H1 (cell line): ENCODE measurements at regions not wholly inside any gene's neighbourhood (a gene's known extent, or its start where the extent isn't known, plus 50 kb on each side); places are given as distances from the start of the nearest gene placed in this dataset.
A peak's percentile ranks its signal among the peaks of the same experiment; 100 is the strongest.

Experiments
- CTCF ChIA-PET: fragments of 300-600 bp; sonication (Branson Sonifier 250); formaldehyde crosslinking; loops from one replicate; lab custom pipeline; 2021; ENCODE audit not compliant: partially characterized antibody; lab: Charles Lee
- POLR2A ChIA-PET: fragments of 300-600 bp; sonication (Branson Sonifier 250); formaldehyde crosslinking; loops from one replicate; lab custom pipeline; 2021; ENCODE audit warnings: inconsistent platforms; ENCODE audit not compliant: partially characterized antibody; lab: Charles Lee
- DNase-seq, 2 experiments: peaks; one replicate each; pipeline versions ENCODE4 v3.0.0 to v3.0.0-alpha.2; 2010 to 2022; ENCODE audit warnings: low spot score in 2 of 2, low read depth in 1 of 2, mixed read lengths in 1 of 2
- FAIRE-seq: peaks from 2 replicates; lab custom pipeline; 2011; peaks lifted over from hg19 to GRCh38; lab: Jason Lieb, UNC
- H2AFZ ChIP-seq: 2 replicates; pipeline ENCODE4 v1.8.1; 2012; ENCODE audit warnings: low read length, inconsistent platforms
- H2AK5ac ChIP-seq: 2 replicates; pipeline ENCODE4 v1.6.1; 2013; ENCODE audit warnings: low read depth, low read length
- H2BK120ac ChIP-seq: replicated peaks from 2 replicates; pipeline ENCODE3; 2013; ENCODE audit warnings: low read depth, low read length, inconsistent platforms
- H2BK12ac ChIP-seq: 2 replicates; pipeline ENCODE4 v1.6.1; 2013; ENCODE audit warnings: low read depth, low read length
- H2BK15ac ChIP-seq: 2 replicates; pipeline ENCODE4 v1.6.1; 2013; ENCODE audit warnings: low read length
- H2BK20ac ChIP-seq: 2 replicates; pipeline ENCODE4 v1.6.1; 2013; ENCODE audit warnings: low read length
- H2BK5ac ChIP-seq: 2 replicates; pipeline ENCODE4 v1.6.1; 2013; ENCODE audit warnings: low read depth, low read length
- H3K14ac ChIP-seq: 2 replicates; pipeline ENCODE4 v1.6.1; 2013; ENCODE audit warnings: inconsistent platforms; ENCODE audit not compliant: insufficient read length
- H3K18ac ChIP-seq: 2 replicates; pipeline ENCODE4 v1.6.1; 2013; ENCODE audit warnings: low read length; ENCODE audit errors: extremely low read depth
- H3K23ac ChIP-seq: 2 replicates; pipeline ENCODE4 v1.6.1; 2013; ENCODE audit warnings: inconsistent platforms; ENCODE audit not compliant: insufficient read length
- H3K23me2 ChIP-seq: 2 replicates; pipeline ENCODE4 v1.6.1; 2013; ENCODE audit warnings: low read depth, low read length
- H3K27ac ChIP-seq: 2 replicates; pipeline ENCODE4 v1.6.1; 2011; ENCODE audit warnings: low read depth, low read length, inconsistent platforms
- H3K27me3 ChIP-seq, 4 experiments: replicated peaks in 1 of 4; 1 replicate in 1 of 4; 2 replicates in 3 of 4; pipeline versions ENCODE4 v1.6.1 to v1.8.1; 2011 to 2013; ENCODE audit warnings: low read length in 3 of 4, mild to moderate bottlenecking in 3 of 4, inconsistent platforms in 2 of 4, mixed read lengths in 2 of 4, moderate library complexity in 1 of 4; ENCODE audit not compliant: control insufficient read depth in 3 of 4, insufficient read depth in 3 of 4; ENCODE audit errors: extremely low read depth in 1 of 4
- H3K36me3 ChIP-seq, 4 experiments: 2 replicates each; pipeline versions ENCODE4 v1.6.1 to v1.8.1; 2011 to 2013; ENCODE audit warnings: mild to moderate bottlenecking in 4 of 4, low read length in 3 of 4, moderate library complexity in 2 of 4, control low read depth in 1 of 4, inconsistent platforms in 1 of 4; ENCODE audit not compliant: insufficient read depth in 4 of 4, control insufficient read depth in 2 of 4
- H3K4ac ChIP-seq: replicated peaks from 2 replicates; pipeline ENCODE3; 2013; ENCODE audit warnings: low read length, low read depth, mixed read lengths, inconsistent platforms; ENCODE audit not compliant: insufficient read length
- H3K4me1 ChIP-seq, 4 experiments: replicated peaks in 1 of 4; 1 replicate in 1 of 4; 2 replicates in 3 of 4; pipeline versions ENCODE4 v1.6.1 to v1.8.1; 2011 to 2013; ENCODE audit warnings: low read length in 3 of 4, inconsistent platforms in 2 of 4, mixed read lengths in 1 of 4; ENCODE audit not compliant: insufficient read depth in 4 of 4, control insufficient read depth in 3 of 4
- H3K4me2 ChIP-seq, 2 experiments: 2 replicates each; pipeline versions ENCODE4 v1.6.1 to v1.8.1; 2011 to 2013; ENCODE audit warnings: low read depth in 2 of 2, low read length in 2 of 2, control low read depth in 1 of 2, inconsistent platforms in 1 of 2, mild to moderate bottlenecking in 1 of 2; ENCODE audit not compliant: insufficient read depth in 1 of 2
- H3K4me3 ChIP-seq, 4 experiments: fragments of 200-600, 300-600 bp in 1 of 4; sonication (generic), shearing (Covaris generic), sonication (Bioruptor Twin) in 1 of 4; 2 replicates each; pipeline versions ENCODE4 v1.5.1 to v1.8.1; 2011 to 2016; ENCODE audit warnings: low read length in 4 of 4, low read depth in 3 of 4, control low read depth in 2 of 4, inconsistent platforms in 2 of 4, mild to moderate bottlenecking in 2 of 4, mixed read lengths in 1 of 4, moderate library complexity in 1 of 4; ENCODE audit not compliant: insufficient read depth in 2 of 4; ENCODE audit errors: extremely low read depth in 1 of 4
- H3K56ac ChIP-seq: replicated peaks from 2 replicates; pipeline ENCODE3; 2013; ENCODE audit warnings: low read depth, mild to moderate bottlenecking, mixed read lengths, low read length, inconsistent platforms; ENCODE audit not compliant: insufficient read length
- H3K79me1 ChIP-seq: 2 replicates; pipeline ENCODE4 v1.6.1; 2013; ENCODE audit warnings: low read depth, low read length, control low read depth
- H3K79me2 ChIP-seq, 2 experiments: 2 replicates each; pipeline versions ENCODE4 v1.6.1 to v1.8.1; 2012 to 2013; ENCODE audit warnings: low read length in 2 of 2, mild to moderate bottlenecking in 2 of 2, inconsistent platforms in 1 of 2; ENCODE audit not compliant: insufficient read depth in 2 of 2, control insufficient read depth in 1 of 2
- H3K9ac ChIP-seq, 4 experiments: replicated peaks in 1 of 4; 1 replicate in 1 of 4; 2 replicates in 3 of 4; pipeline versions ENCODE4 v1.6.1 to v1.8.1; 2011 to 2013; ENCODE audit warnings: low read depth in 3 of 4, low read length in 3 of 4, control low read depth in 2 of 4, mild to moderate bottlenecking in 2 of 4, moderate library complexity in 2 of 4, inconsistent platforms in 1 of 4; ENCODE audit errors: extremely low read depth in 1 of 4
- H3K9me3 ChIP-seq, 2 experiments: 2 replicates each; pipeline versions ENCODE4 v1.6.1 to v1.8.1; 2012 to 2013; ENCODE audit warnings: mild to moderate bottlenecking in 2 of 2, moderate library complexity in 2 of 2, control low read depth in 1 of 2, inconsistent platforms in 1 of 2, low read depth in 1 of 2, low read length in 1 of 2, mixed read lengths in 1 of 2; ENCODE audit not compliant: insufficient read depth in 2 of 2
- H4K20me1 ChIP-seq, 2 experiments: replicated peaks in 1 of 2; 2 replicates each; pipeline versions ENCODE3 to v1.8.1; 2011 to 2013; ENCODE audit warnings: inconsistent platforms in 2 of 2, low read length in 2 of 2, mild to moderate bottlenecking in 1 of 2; ENCODE audit not compliant: insufficient read depth in 2 of 2, control insufficient read depth in 1 of 2
- H4K5ac ChIP-seq: 2 replicates; pipeline ENCODE4 v1.6.1; 2013; ENCODE audit warnings: low read length, low read depth, mixed read lengths, inconsistent platforms; ENCODE audit not compliant: insufficient read length
- H4K8ac ChIP-seq: 2 replicates; pipeline ENCODE4 v1.8.0; 2013; ENCODE audit warnings: mild to moderate bottlenecking, moderate library complexity, low read length, inconsistent platforms; ENCODE audit not compliant: insufficient read depth; ENCODE audit errors: extremely low read depth
- H4K91ac ChIP-seq: replicated peaks from 2 replicates; pipeline ENCODE3; 2013; ENCODE audit warnings: low read length, mixed read lengths, inconsistent platforms; ENCODE audit not compliant: insufficient read length
- ATF2 ChIP-seq: IDR thresholded peaks from 2 replicates; pipeline ENCODE4 v1.6.1; 2012; ENCODE audit warnings: low read length, inconsistent platforms
- CBX8 ChIP-seq: fragments of 300-800, 300-1000 bp; sonication (generic); IDR thresholded peaks from 2 replicates; pipeline ENCODE4 v1.7.1; 2016; ENCODE audit warnings: low read depth, low read length, borderline replicate concordance
- CHD2 ChIP-seq: IDR thresholded peaks from 2 replicates; pipeline ENCODE4 v1.6.1; 2012; ENCODE audit warnings: low read length, improper control_type of control experiment
- EGR1 ChIP-seq: IDR thresholded peaks from 2 replicates; pipeline ENCODE4 v1.6.1; 2011; ENCODE audit warnings: low read depth, low read length, borderline replicate concordance
- FOSL1 ChIP-seq: IDR thresholded peaks from 2 replicates; pipeline ENCODE4 v1.6.1; 2011; ENCODE audit warnings: mild to moderate bottlenecking, low read depth, low read length, moderate library complexity; ENCODE audit not compliant: insufficient read depth
- KDM1A ChIP-seq: fragments of 200-600, 300-600 bp; sonication (generic); IDR thresholded peaks from 2 replicates; pipeline ENCODE4 v1.7.1; 2016; ENCODE audit warnings: mild to moderate bottlenecking, low read length, borderline replicate concordance
- KDM5A ChIP-seq: fragments of 200-600 bp; IDR thresholded peaks from 2 replicates; pipeline ENCODE4 v1.7.1; 2012; ENCODE audit warnings: mild to moderate bottlenecking, low read length, inconsistent platforms, mixed read lengths
- NANOG ChIP-seq: IDR thresholded peaks from 2 replicates; pipeline ENCODE4 v1.6.1; 2011; ENCODE audit warnings: low read length, low read depth, mild to moderate bottlenecking, inconsistent platforms; ENCODE audit not compliant: insufficient read depth, poor library complexity, severe bottlenecking
- POU5F1 ChIP-seq: IDR thresholded peaks from 2 replicates; pipeline ENCODE4 v1.6.1; 2011; ENCODE audit warnings: low read depth, mild to moderate bottlenecking, low read length, moderate library complexity
- RAD21 ChIP-seq, 2 experiments: IDR thresholded peaks in 1 of 2; conservative IDR thresholded peaks in 1 of 2; 2 replicates each; pipeline ENCODE4 v1.6.1; 2011; ENCODE audit warnings: low read depth in 2 of 2, low read length in 2 of 2, improper control_type of control experiment in 1 of 2, inconsistent platforms in 1 of 2, mild to moderate bottlenecking in 1 of 2, moderate library complexity in 1 of 2
- SIRT6 ChIP-seq: IDR thresholded peaks from one replicate; pipeline ENCODE4 v1.7.1; 2012; ENCODE audit warnings: low read length, inconsistent platforms
- SUZ12 ChIP-seq: fragments of 200-600 bp; sonication (generic); IDR thresholded peaks from 2 replicates; pipeline ENCODE4 v1.6.1; 2012; ENCODE audit warnings: mild to moderate bottlenecking, inconsistent platforms, low read length, moderate library complexity, mixed read lengths
- TEAD4 ChIP-seq: IDR thresholded peaks from 2 replicates; pipeline ENCODE4 v1.6.1; 2012; ENCODE audit warnings: low read depth, low read length, inconsistent platforms, mixed read lengths
- WGBS, 2 experiments: shearing (Covaris generic) in 1 of 2; methylation state at CpG; one replicate each; pipeline versions ENCODE4 v1.1.6 to v1.1.7; 2013 to 2015; ENCODE audit warnings: low lambda C conversion rate in 2 of 2, mixed read lengths in 2 of 2, inconsistent platforms in 1 of 2, low coverage in 1 of 2, missing lambda C conversion rate in 1 of 2; ENCODE audit not compliant: insufficient replicate concordance in 2 of 2, insufficient coverage in 1 of 2, insufficient read length in 1 of 2; ENCODE audit errors: extremely low coverage in 1 of 2, missing lambda C conversion rate in 1 of 2; 5-methylcytosine and 5-hydroxymethylcytosine counted together

- no peak overlapping the region for H2BK20ac ChIP-seq
- no peak overlapping the region for H3K18ac ChIP-seq
- H3K27ac ChIP-seq = no peak overlapping the region
- no peaks in the 10 kb centered on the region for H3K79me1 ChIP-seq
- H3K23ac ChIP-seq = no peak overlapping the region
- WGBS, 2 experiments = 81% methylated on average over 5 of the region's 5 CpGs; no CpG with 5 or more reads in 1 of the 2 experiments
- no peak overlapping the region for H3K4me2 ChIP-seq
- H4K5ac ChIP-seq = no peak overlapping the region
- CTCF ChIA-PET = interaction anchor here (0.6 to 2.5 kb wide), 6 partner anchors 9 to 240 kb away, joined by 3 to 16 read pairs (median 4); no protein-coding TSS in a partner anchor
- no peak overlapping the region for H3K4ac ChIP-seq
- H3K14ac ChIP-seq = no peak overlapping the region
- H4K20me1 ChIP-seq = no peaks in the 10 kb centered on the region
- H3K36me3 ChIP-seq = no peaks in the 10 kb centered on the region
- no peak overlapping the region for H3K4me3 ChIP-seq
- no peak overlapping the region for H2AFZ ChIP-seq
- H2BK5ac ChIP-seq = no peak overlapping the region
- no peak overlapping the region for H4K91ac ChIP-seq
- FAIRE-seq = no peak
- 0 out of 2 replicates have a peak overlapping the region, but pooled peaks have one; percentile 5 for H2BK15ac ChIP-seq
- no peak overlapping the region for H2BK120ac ChIP-seq
- H4K8ac ChIP-seq = no peak overlapping the region
- POLR2A ChIA-PET = interaction anchor here (0.5 kb wide), 1 partner anchor 13 kb away, joined by 3 read pairs; no protein-coding TSS in a partner anchor
- H3K9ac ChIP-seq = no peak overlapping the region
- H2AK5ac ChIP-seq = no peak overlapping the region
- peaks cover 13 to 24% (median 20%) of the 10 kb centered on the region in 4 experiments for H3K4me1 ChIP-seq
- H3K56ac ChIP-seq = no peak overlapping the region
- H3K27me3 ChIP-seq = no peaks in the 10 kb centered on the region; a peak in 2 of 7 replicates
- no peak overlapping the region for H2BK12ac ChIP-seq
- no peaks in the 10 kb centered on the region for H3K79me2 ChIP-seq
- DNase-seq = peak in 1 of 2 experiments; percentile 16
- no peaks in the 10 kb centered on the region for H3K9me3 ChIP-seq
- no peaks in the 10 kb centered on the region for H3K23me2 ChIP-seq
- TF ChIP-seq NANOG (no peak), TEAD4 (no peak), CBX8 (no peak), SUZ12 (no peak), KDM5A (no peak), POU5F1 (no peak), FOSL1 (no peak), EGR1 (no peak), RAD21 (IDR thresholded peaks at IDR 0.05 in 1 of 2, conservative IDR thresholded peaks at IDR 0.05 in 1 of 2; ENCODE audit: low read depth in 2 of 2, low read length in 2 of 2) (no peak), KDM1A (no peak), CHD2 (no peak), ATF2 (no peak), SIRT6 (no peak)
These were observed 96.1 kb downstream of the IER5 start for GRCh38 chr1:181184621-181185020.
